ENCODE measurements at regions not wholly inside any gene's neighbourhood (a gene's known extent, or its start where the extent isn't known, plus 50 kb on each side); places are given as distances from the start of the nearest gene placed in this dataset.

GRCh38 chr4:115293093-115293462 is 179.7 kb upstream of the NDST4 start:
- TF ChIP-seq POLR2AphosphoS5 (IDR thresholded peaks at IDR 0.05; ENCODE audit: low read depth, low read length) (no peak), POLR2A (IDR thresholded peaks at IDR 0.05; ENCODE audit: low read depth, low read length) (no peak), TAF1 (IDR thresholded peaks at IDR 0.05; ENCODE audit: borderline replicate concordance, low read depth, low read length) (no peak)
